Stomach (tissue), 4 donors: ENCODE measurements at regions not wholly inside any gene's neighbourhood (a gene's known extent, or its start where the extent isn't known, plus 50 kb on each side); places are given as distances from the start of the nearest gene placed in this dataset.

Source experiments
- POLR2A ChIP-seq, 4 donors: fragments of 450-650 bp; IDR thresholded peaks; one replicate each; pipeline ENCODE4 v1.6.1; 2016; ENCODE audit warnings: antibody characterized with exemption in 4 of 4, control low read depth in 2 of 4, mild to moderate bottlenecking in 1 of 4, moderate library complexity in 1 of 4
- TF ChIP-seq, protein P1 (sequence below), 7 experiments: fragments of 450-650 bp in 4 of 7; fragments of 200-600 bp in 3 of 7; sonication (generic) in 3 of 7; IDR thresholded peaks; one replicate each; pipeline ENCODE4 v1.5.1; 2016 to 2019; ENCODE audit warnings: antibody characterized with exemption in 7 of 7, control low read depth in 2 of 7, mild to moderate bottlenecking in 1 of 7

DNA sequence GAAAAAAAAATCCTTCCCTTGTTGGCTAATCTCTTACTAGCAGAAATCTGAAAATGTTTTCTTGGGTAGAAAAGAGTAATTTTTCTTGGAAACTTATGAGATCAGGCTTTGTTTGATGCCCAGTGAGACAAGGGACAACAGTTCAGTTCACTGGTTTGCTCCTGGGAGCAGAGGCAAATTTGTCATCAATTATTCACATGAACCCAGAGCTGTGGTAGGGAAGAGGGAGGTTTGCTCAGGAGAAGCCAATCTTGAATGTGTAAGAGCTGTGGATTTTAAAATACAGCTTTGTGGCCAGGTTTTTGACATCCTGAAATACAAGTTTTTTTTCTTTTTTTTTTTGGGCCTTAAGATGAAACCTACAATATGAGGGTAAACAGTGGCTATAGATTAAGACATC is 426.6 kb downstream of the ATP23 start:
- TF ChIP-seq POLR2A (IDR thresholded peaks at IDR 0.05) = no peak
- TF ChIP-seq, protein P1, sequence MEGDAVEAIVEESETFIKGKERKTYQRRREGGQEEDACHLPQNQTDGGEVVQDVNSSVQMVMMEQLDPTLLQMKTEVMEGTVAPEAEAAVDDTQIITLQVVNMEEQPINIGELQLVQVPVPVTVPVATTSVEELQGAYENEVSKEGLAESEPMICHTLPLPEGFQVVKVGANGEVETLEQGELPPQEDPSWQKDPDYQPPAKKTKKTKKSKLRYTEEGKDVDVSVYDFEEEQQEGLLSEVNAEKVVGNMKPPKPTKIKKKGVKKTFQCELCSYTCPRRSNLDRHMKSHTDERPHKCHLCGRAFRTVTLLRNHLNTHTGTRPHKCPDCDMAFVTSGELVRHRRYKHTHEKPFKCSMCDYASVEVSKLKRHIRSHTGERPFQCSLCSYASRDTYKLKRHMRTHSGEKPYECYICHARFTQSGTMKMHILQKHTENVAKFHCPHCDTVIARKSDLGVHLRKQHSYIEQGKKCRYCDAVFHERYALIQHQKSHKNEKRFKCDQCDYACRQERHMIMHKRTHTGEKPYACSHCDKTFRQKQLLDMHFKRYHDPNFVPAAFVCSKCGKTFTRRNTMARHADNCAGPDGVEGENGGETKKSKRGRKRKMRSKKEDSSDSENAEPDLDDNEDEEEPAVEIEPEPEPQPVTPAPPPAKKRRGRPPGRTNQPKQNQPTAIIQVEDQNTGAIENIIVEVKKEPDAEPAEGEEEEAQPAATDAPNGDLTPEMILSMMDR (IDR thresholded peaks at IDR 0.05) = no peak
